Spleen (tissue), 11 donors: ENCODE measurements at regions not wholly inside any gene's neighbourhood (a gene's known extent, or its start where the extent isn't known, plus 50 kb on each side); places are given as distances from the start of the nearest gene placed in this dataset.

Source experiments
- DNase-seq: peaks from one replicate; pipeline ENCODE4 v3.0.0-alpha.2; 2020
- H3K27ac ChIP-seq, 8 donors: fragments of 200-600 bp; sonication (generic) in 7 of 8; 1 replicate in 4 of 8; 2 replicates in 4 of 8; pipeline versions ENCODE4 v1.5.0 to v1.8.0; 2016 to 2021; ENCODE audit warnings: inconsistent platforms in 4 of 8, mild to moderate bottlenecking in 4 of 8, moderate library complexity in 1 of 8
- H3K27me3 ChIP-seq, 7 donors: fragments of 200-600 bp; sonication (generic) in 6 of 7; replicated peaks in 1 of 7; 1 replicate in 4 of 7; 2 replicates in 3 of 7; pipeline versions ENCODE4 v1.5.0 to v1.8.0; 2016 to 2021; ENCODE audit warnings: inconsistent platforms in 3 of 7, mild to moderate bottlenecking in 1 of 7
- H3K36me3 ChIP-seq, 6 donors: fragments of 200-600 bp; sonication (generic) in 5 of 6; 1 replicate in 4 of 6; 2 replicates in 2 of 6; pipeline versions ENCODE4 v1.5.0 to v1.8.0; 2016 to 2021; ENCODE audit warnings: inconsistent platforms in 2 of 6
- H3K4me1 ChIP-seq, 6 donors: fragments of 200-600 bp; sonication (generic) in 5 of 6; 1 replicate in 3 of 6; 2 replicates in 3 of 6; pipeline versions ENCODE4 v1.5.0 to v1.8.0; 2016 to 2021; ENCODE audit warnings: inconsistent platforms in 3 of 6
- H3K4me3 ChIP-seq, 8 donors: fragments of 200-600 bp; sonication (generic) in 7 of 8; 1 replicate in 4 of 8; 2 replicates in 4 of 8; pipeline versions ENCODE4 v1.5.0 to v1.8.0; 2016 to 2021; ENCODE audit warnings: inconsistent platforms in 4 of 8, mild to moderate bottlenecking in 4 of 8, moderate library complexity in 2 of 8
- H3K9me3 ChIP-seq, 8 donors: fragments of 200-600 bp; sonication (generic) in 7 of 8; 1 replicate in 4 of 8; 2 replicates in 4 of 8; pipeline versions ENCODE4 v1.5.0 to v1.8.0; 2016 to 2021; ENCODE audit warnings: inconsistent platforms in 4 of 8
- POLR2A ChIP-seq, 3 donors: fragments of 450-650 bp; IDR thresholded peaks; one replicate each; pipeline ENCODE4 v1.5.1; 2017; ENCODE audit warnings: antibody characterized with exemption in 3 of 3, mild to moderate bottlenecking in 1 of 3
- POLR2AphosphoS5 ChIP-seq, 3 donors: sonication (generic); formaldehyde crosslinking; IDR thresholded peaks; one replicate each; pipeline ENCODE4 v1.5.1; 2017; ENCODE audit warnings: antibody characterized with exemption in 3 of 3
- WGBS, 5 donors: extraction: QIAGEN DNeasy Blood & Tissue Kit in 3 of 5; methylation state at CpG; one replicate each; pipeline versions ENCODE4 v1.1.5 to v1.1.7; 2013 to 2018; 5-methylcytosine and 5-hydroxymethylcytosine counted together
- intact Hi-C: fragments of 100-400 bp; cut with DNase I; formaldehyde crosslinking; loops from one replicate; pipeline ENCODE4 v1.15.0; 2023; ENCODE audit warnings: low total_unique reads
- TF ChIP-seq, protein P1 (sequence below), 11 experiments: fragments of 200-600 bp in 7 of 11; fragments of 450-650 bp in 4 of 11; sonication (generic) in 4 of 11; IDR thresholded peaks in 8 of 11; conservative IDR thresholded peaks in 3 of 11; 1 replicate in 7 of 11; 2 replicates in 4 of 11; pipeline versions ENCODE4 v1.4.0 to v1.8.0; 2016 to 2021; ENCODE audit warnings: antibody characterized with exemption in 11 of 11, inconsistent platforms in 4 of 11, mild to moderate bottlenecking in 1 of 11
- donor health status: healthy with polysubstance abuse.
- donor health status: DM: no; HTN: no; CAD: no; lungs with moderate emphysema.
- donor health status: DM: no; HTN: no; CAD: no.
- donor health status: Bipolar disorder and iron deficiency.
- donor health status: healthy.
- donor health status: DM: no; HTN: no; CAD: no.
- donor health status: DM: yes; HTN: yes; CAD: no.

DNA sequence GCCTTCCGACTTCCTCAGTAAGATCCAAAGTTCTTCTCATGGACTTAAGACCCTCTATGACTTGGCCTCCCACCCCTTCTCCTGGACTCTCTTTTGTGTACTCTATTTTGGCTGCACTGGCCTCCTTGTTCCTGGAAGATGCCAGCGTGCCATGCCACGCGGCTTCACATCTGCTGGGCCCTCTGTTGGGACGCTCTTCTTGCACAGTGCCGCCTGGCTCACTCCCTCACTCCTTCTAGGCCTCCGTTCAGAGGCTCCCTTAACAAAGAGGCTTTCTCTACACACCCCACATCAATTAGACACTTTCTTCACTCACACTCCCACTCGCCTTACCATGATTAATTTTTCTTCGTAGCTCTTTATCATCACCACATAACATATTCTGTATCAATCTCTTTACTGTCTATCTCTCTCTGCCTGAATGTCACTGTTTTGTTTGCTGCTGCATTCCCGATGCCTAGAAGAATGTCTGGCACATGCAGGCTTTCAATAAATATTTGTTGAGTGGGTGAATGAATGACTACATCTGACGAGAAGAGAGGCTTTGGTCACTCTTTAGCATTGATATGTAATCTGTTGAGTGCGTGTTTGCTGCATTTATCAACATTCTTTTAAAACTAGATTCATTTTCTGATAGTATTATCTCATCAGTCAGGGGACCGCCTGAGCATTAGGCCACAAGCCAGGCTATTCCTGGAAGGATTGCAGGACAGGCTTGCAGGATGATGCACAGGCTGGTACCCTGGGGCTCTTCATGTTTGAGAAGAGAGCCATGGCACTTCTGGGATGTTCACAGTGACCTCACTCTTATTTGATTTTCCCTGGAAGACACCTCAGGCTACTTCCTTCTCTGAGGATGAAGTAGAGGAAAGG, 60.6 kb upstream of the AMPD3 start:
- TF ChIP-seq POLR2A (IDR thresholded peaks at IDR 0.05) (no peak), POLR2AphosphoS5 (IDR thresholded peaks at IDR 0.05) (no peak)
- TF ChIP-seq, protein P1, sequence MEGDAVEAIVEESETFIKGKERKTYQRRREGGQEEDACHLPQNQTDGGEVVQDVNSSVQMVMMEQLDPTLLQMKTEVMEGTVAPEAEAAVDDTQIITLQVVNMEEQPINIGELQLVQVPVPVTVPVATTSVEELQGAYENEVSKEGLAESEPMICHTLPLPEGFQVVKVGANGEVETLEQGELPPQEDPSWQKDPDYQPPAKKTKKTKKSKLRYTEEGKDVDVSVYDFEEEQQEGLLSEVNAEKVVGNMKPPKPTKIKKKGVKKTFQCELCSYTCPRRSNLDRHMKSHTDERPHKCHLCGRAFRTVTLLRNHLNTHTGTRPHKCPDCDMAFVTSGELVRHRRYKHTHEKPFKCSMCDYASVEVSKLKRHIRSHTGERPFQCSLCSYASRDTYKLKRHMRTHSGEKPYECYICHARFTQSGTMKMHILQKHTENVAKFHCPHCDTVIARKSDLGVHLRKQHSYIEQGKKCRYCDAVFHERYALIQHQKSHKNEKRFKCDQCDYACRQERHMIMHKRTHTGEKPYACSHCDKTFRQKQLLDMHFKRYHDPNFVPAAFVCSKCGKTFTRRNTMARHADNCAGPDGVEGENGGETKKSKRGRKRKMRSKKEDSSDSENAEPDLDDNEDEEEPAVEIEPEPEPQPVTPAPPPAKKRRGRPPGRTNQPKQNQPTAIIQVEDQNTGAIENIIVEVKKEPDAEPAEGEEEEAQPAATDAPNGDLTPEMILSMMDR (IDR thresholded peaks at IDR 0.05 in 8 of 11, conservative IDR thresholded peaks at IDR 0.05 in 3 of 11) = no peak
- no peak for DNase-seq
- no peak overlapping the region for H3K4me3 ChIP-seq
- no peaks in the 10 kb centered on the region for H3K9me3 ChIP-seq
- peaks cover 0 to 14% (median 6%) of the 10 kb centered on the region in 6 donors for H3K4me1 ChIP-seq
- H3K27ac ChIP-seq = no peak overlapping the region
- no peaks in the 10 kb centered on the region for H3K36me3 ChIP-seq
- WGBS, 5 donors = 81 to 93% (median 91%) methylated on average over 13 of the region's 13 CpGs
- H3K27me3 ChIP-seq = peaks cover 0 to 15% (median 0%) of the 10 kb centered on the region in 7 donors
- intact Hi-C loops = no loop called here

DNA sequence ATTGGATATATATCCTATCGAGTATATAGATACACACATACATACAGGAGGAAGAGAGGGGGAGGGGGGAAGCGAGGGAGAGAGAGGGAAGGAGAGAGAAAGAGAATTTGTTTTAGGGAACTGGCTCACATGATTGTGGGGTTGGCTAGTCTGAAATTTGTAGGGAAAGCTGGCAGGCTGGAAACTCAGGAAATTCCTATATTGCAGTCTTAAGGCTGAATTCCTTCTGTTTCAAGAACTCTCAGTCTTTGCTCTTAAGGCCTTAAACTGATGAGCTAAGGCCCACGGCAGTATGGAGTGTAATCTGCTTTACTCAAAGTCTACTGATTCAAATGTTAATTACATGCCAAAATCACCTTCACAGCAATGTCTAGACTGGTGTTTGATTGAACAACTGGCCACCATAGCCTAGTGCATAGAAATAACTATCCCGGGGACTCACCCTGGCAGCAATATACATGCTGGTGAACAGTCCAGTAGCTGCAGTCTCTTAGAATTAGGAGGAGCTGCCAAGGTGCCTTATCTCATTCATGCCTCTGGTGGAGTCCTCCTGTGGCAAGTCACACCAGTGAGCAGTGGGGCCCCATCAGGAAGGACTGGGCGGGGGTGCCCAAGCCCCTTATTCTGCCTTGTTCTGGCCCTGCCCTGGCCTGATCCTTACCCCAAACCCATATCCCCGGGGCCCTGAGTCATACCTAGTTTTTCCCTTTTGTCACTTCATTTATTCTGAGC, 59.7 kb upstream of the AMPD3 start:
- TF ChIP-seq, protein P1 (IDR thresholded peaks at IDR 0.05 in 8 of 11, conservative IDR thresholded peaks at IDR 0.05 in 3 of 11) = no peak
- no peak for TF ChIP-seq POLR2A (IDR thresholded peaks at IDR 0.05)
- TF ChIP-seq POLR2AphosphoS5 (IDR thresholded peaks at IDR 0.05) = no peak
- intact Hi-C loops = no loop called here
- Histone ChIP-seq H3K36me3 (no peaks in the 10 kb centered on the region), H3K4me1 (peaks cover 0 to 14% (median 6%) of the 10 kb centered on the region in 6 donors), H3K4me3 (no peak overlapping the region), H3K27ac (no peak overlapping the region), H3K9me3 (no peaks in the 10 kb centered on the region), H3K27me3 (peaks cover 0 to 8% (median 0%) of the 10 kb centered on the region in 7 donors)
- 76 to 93% (median 83%) methylated on average over 6 of the region's 6 CpGs for WGBS, 5 donors
- no peak for DNase-seq

DNA sequence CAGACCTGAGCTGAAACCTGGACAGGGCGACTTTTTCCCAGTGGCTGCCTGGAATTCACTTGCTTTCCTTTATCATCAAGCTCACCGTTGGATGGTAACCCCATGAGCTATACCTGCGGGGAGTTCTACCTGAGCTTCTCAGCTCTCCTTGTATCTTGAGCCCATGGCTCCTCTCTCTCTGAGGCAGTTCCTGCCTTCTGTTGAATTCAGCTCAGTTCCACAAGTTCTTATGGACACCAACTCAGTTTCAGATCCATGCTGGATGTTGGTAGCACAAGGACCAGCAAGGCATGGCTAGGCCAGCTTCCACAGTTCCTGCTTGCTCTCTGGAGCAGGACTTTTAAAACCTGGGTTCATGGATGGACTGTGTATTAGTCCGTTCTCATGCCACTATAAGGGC, 58.3 kb upstream of the AMPD3 start:
- TF ChIP-seq POLR2AphosphoS5 (IDR thresholded peaks at IDR 0.05) (no peak), POLR2A (IDR thresholded peaks at IDR 0.05) (no peak)
- TF ChIP-seq, protein P1 (IDR thresholded peaks at IDR 0.05 in 8 of 11, conservative IDR thresholded peaks at IDR 0.05 in 3 of 11) = no peak
- Histone ChIP-seq H3K27me3 (peaks cover 0 to 8% (median 0%) of the 10 kb centered on the region in 7 donors), H3K36me3 (no peaks in the 10 kb centered on the region), H3K9me3 (no peaks in the 10 kb centered on the region), H3K27ac (no peak overlapping the region), H3K4me1 (peaks cover 0 to 27% (median 11%) of the 10 kb centered on the region in 6 donors), H3K4me3 (no peak overlapping the region)
- 91 to 96% (median 96%) methylated on average over 4 of the region's 4 CpGs for WGBS, 5 donors
- DNase-seq = no peak
- intact Hi-C loops = no loop called here
